ENCODE measurements at regions not wholly inside any gene's neighbourhood (a gene's known extent, or its start where the extent isn't known, plus 50 kb on each side); places are given as distances from the start of the nearest gene placed in this dataset.
"Not testable (repeated sequence)": the region's sequence is repeated elsewhere in the genome, so short reads cannot be mapped to it uniquely, and the experiment has no call there.

- not testable (repeated sequence) for TF ChIP-seq CTCF, POLR2A, EP300 (IDR thresholded peaks at IDR 0.05)
These were observed 75.6 kb upstream of the MTHFD1L start for GRCh38 chr6:150789906-150790305.
